Loucy (cell line): ENCODE measurements at regions not wholly inside any gene's neighbourhood (a gene's known extent, or its start where the extent isn't known, plus 50 kb on each side); places are given as distances from the start of the nearest gene placed in this dataset.

Experiments
- H2AFZ ChIP-seq: fragments of 200-600 bp; sonication (generic); 2 replicates; pipeline ENCODE4 v1.6.0; 2016; ENCODE audit warnings: antibody characterized with exemption, mild to moderate bottlenecking, low read length, moderate library complexity
- H3F3A ChIP-seq: fragments of 200-600 bp; 2 replicates; pipeline ENCODE4 v1.6.0; 2016; ENCODE audit warnings: antibody characterized with exemption, low read depth, mild to moderate bottlenecking
- H3K27me3 ChIP-seq: fragments of 200-600 bp; sonication (generic); 2 replicates; pipeline ENCODE4 v1.6.1; 2014; ENCODE audit warnings: low read length, mild to moderate bottlenecking; ENCODE audit not compliant: insufficient read depth, poor library complexity, severe bottlenecking
- H3K36me3 ChIP-seq: fragments of 200-600 bp; sonication (generic); 2 replicates; pipeline ENCODE4 v1.6.1; 2016; ENCODE audit warnings: low read length; ENCODE audit not compliant: insufficient read depth
- H3K4me1 ChIP-seq: fragments of 200-600 bp; sonication (generic); 2 replicates; pipeline ENCODE4 v1.5.1; 2014; ENCODE audit warnings: low read length, mild to moderate bottlenecking; ENCODE audit not compliant: insufficient read depth, poor library complexity, severe bottlenecking
- H3K4me2 ChIP-seq: fragments of 200-600 bp; sonication (generic); 2 replicates; pipeline ENCODE4 v1.6.0; 2014; ENCODE audit warnings: antibody characterized with exemption, low read length, low read depth, mild to moderate bottlenecking; ENCODE audit not compliant: poor library complexity, severe bottlenecking
- H3K4me3 ChIP-seq: fragments of 200-600 bp; sonication (generic); 2 replicates; pipeline ENCODE4 v1.5.1; 2014; ENCODE audit warnings: low read length, mild to moderate bottlenecking, mixed read lengths; ENCODE audit not compliant: poor library complexity, severe bottlenecking
- H3K79me2 ChIP-seq: fragments of 200-600 bp; sonication (generic); 2 replicates; pipeline ENCODE4 v1.6.1; 2014; ENCODE audit warnings: low read length; ENCODE audit not compliant: insufficient read depth
- H3K9ac ChIP-seq: fragments of 200-600 bp; sonication (generic); 2 replicates; pipeline ENCODE4 v1.6.0; 2014; ENCODE audit warnings: mild to moderate bottlenecking, low read depth, low read length, moderate library complexity; ENCODE audit not compliant: poor library complexity, severe bottlenecking
- H3K9me2 ChIP-seq: fragments of 200-600 bp; sonication (generic); replicated peaks from 2 replicates; pipeline ENCODE4 v1.6.1; 2016; ENCODE audit warnings: low read depth, low read length, mixed read lengths
- H3K9me3 ChIP-seq: fragments of 200-600 bp; sonication (generic); 2 replicates; pipeline ENCODE4 v1.6.1; 2014; ENCODE audit warnings: mild to moderate bottlenecking, antibody characterized with exemption, low read length, low read depth; ENCODE audit not compliant: insufficient read depth
- H4K20me1 ChIP-seq: fragments of 200-600 bp; sonication (generic); 2 replicates; pipeline ENCODE4 v1.6.0; 2014; ENCODE audit warnings: antibody characterized with exemption, low read length, mild to moderate bottlenecking; ENCODE audit not compliant: insufficient read depth, poor library complexity, severe bottlenecking
- CTCF ChIP-seq: fragments of 200-600 bp; sonication (generic); conservative IDR thresholded peaks from 2 replicates; pipeline ENCODE4 v1.5.1; 2014; ENCODE audit warnings: mild to moderate bottlenecking, antibody characterized with exemption, low read length
- EZH2phosphoT487 ChIP-seq: fragments of 200-600 bp; IDR thresholded peaks from 2 replicates; pipeline ENCODE4 v1.6.1; 2018; ENCODE audit warnings: antibody characterized with exemption, mild to moderate bottlenecking, moderate library complexity, borderline replicate concordance

- H3K4me2 ChIP-seq: no peak overlapping the region
- no peaks in the 10 kb centered on the region for H3K79me2 ChIP-seq
- H3K9me2 ChIP-seq: no peaks in the 10 kb centered on the region
- H3K27me3 ChIP-seq: no peaks in the 10 kb centered on the region
- H3K4me1 ChIP-seq: peaks cover 35% of the 10 kb centered on the region
- H3K4me3 ChIP-seq: no peak overlapping the region
- H4K20me1 ChIP-seq: no peaks in the 10 kb centered on the region
- H3F3A ChIP-seq: no peaks in the 10 kb centered on the region
- no peaks in the 10 kb centered on the region for H3K9me3 ChIP-seq
- H2AFZ ChIP-seq: 0 out of 2 replicates have a peak overlapping the region, but pooled peaks have one; percentile 46
- no peak overlapping the region for H3K9ac ChIP-seq
- TF ChIP-seq CTCF: no peak
- no peak for TF ChIP-seq EZH2phosphoT487
- no peaks in the 10 kb centered on the region for H3K36me3 ChIP-seq
These were observed 83.9 kb upstream of the ZNF648 start for GRCh38 chr1:182145441-182145840.

GRCh38 chr1:182144646-182145030, 83.1 kb upstream of the ZNF648 start:
- Histone ChIP-seq H3K9ac (peak overlapping the region; percentile 50), H3F3A (no peaks in the 10 kb centered on the region), H4K20me1 (no peaks in the 10 kb centered on the region), H2AFZ (peak overlapping the region; percentile 77; the same call in 1 of the 2 replicates), H3K27me3 (no peaks in the 10 kb centered on the region), H3K79me2 (no peaks in the 10 kb centered on the region), H3K9me2 (no peaks in the 10 kb centered on the region), H3K9me3 (no peaks in the 10 kb centered on the region), H3K4me3 (no peak overlapping the region), H3K4me2 (no peak overlapping the region), H3K4me1 (peaks cover 35% of the 10 kb centered on the region), H3K36me3 (no peaks in the 10 kb centered on the region)
- TF ChIP-seq EZH2phosphoT487: no peak
- no peak for TF ChIP-seq CTCF

- peak overlapping the region; percentile 50 for H3K9ac ChIP-seq
- peak overlapping the region; percentile 77 for H2AFZ ChIP-seq
- no peak overlapping the region for H3K4me3 ChIP-seq
- no peaks in the 10 kb centered on the region for H3F3A ChIP-seq
- H3K27me3 ChIP-seq: no peaks in the 10 kb centered on the region
- no peaks in the 10 kb centered on the region for H4K20me1 ChIP-seq
- H3K79me2 ChIP-seq: no peaks in the 10 kb centered on the region
- H3K9me3 ChIP-seq: no peaks in the 10 kb centered on the region
- H3K36me3 ChIP-seq: no peaks in the 10 kb centered on the region
- peaks cover 35% of the 10 kb centered on the region for H3K4me1 ChIP-seq
- H3K4me2 ChIP-seq: peak overlapping the region; percentile 46
- H3K9me2 ChIP-seq: no peaks in the 10 kb centered on the region
- TF ChIP-seq EZH2phosphoT487 (no peak), CTCF (no peak)
These were observed 82.5 kb upstream of the ZNF648 start for GRCh38 chr1:182143825-182144645.
